Endometrial microvascular endothelial cells (primary cell): ENCODE measurements at regions not wholly inside any gene's neighbourhood (a gene's known extent, or its start where the extent isn't known, plus 50 kb on each side); places are given as distances from the start of the nearest gene placed in this dataset.
"Not testable (repeated sequence)": the region's sequence is repeated elsewhere in the genome, so short reads cannot be mapped to it uniquely, and the experiment has no call there.

Experiments
- in situ Hi-C: cut with HindIII; loops from 2 replicates; pipeline ENCODE4 v1.10.0; 2017; ENCODE audit warnings: low sequenced_read_pairs, low pct_unique_long_range_greater_than_20kb; ENCODE audit errors: inconsistent ontology term

- in situ Hi-C loops, result no loop called here
These were observed 774.1 kb downstream of the METTL4 start for GRCh38 chr18:1797235-1797634.

GRCh38 chr18:1805521-1805920, 765.8 kb downstream of the METTL4 start:
- in situ Hi-C loops, result no loop called here

- in situ Hi-C loops, result no loop called here
These were observed 764.3 kb downstream of the METTL4 start for GRCh38 chr18:1806884-1807615.

DNA sequence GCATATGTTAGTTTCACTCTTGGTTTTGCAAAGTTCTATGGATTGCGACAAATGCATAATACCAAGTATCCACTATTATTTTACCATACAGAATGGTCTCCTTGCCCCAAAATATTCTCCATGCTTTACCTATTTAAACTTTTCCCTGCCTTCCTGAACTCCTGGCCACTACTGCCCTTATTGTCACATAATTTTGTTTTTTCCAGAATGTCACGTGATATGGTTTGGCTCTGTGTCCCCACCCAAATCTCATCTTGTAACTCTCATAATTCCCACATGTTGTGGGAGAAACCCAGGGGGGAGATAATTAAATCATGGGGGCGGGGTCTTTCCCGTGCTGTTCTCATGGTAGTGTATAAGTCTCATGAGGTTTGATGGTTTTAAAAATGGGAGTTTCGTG, 760.0 kb downstream of the METTL4 start:
- in situ Hi-C loops, result no loop called here

DNA sequence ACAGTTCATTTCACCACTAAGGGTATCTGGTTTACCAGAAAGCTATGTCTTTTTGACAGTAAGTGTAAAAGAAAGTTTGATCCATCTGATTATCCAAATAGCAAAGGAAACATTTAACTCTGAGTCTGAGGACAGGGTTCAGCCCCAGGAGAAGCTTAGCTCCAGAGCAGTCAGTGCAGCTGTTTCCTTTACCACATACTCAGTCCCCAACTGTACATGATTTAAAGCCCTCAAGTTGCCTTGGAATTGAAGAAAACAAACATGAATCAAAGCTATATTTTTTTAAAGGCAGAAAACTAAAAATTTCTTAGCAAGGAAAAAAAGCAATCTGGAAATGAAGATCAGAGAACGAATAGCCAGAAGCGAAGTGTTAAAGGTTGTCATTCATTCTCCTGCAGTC, 746.0 kb downstream of the METTL4 start:
- in situ Hi-C loops, result no loop called here

GRCh38 chr18:1840878-1841277, 730.4 kb downstream of the METTL4 start:
- in situ Hi-C loops, result no loop called here

GRCh38 chr18:1846640-1847039, 724.7 kb downstream of the METTL4 start:
- in situ Hi-C loops, result no loop called here

DNA sequence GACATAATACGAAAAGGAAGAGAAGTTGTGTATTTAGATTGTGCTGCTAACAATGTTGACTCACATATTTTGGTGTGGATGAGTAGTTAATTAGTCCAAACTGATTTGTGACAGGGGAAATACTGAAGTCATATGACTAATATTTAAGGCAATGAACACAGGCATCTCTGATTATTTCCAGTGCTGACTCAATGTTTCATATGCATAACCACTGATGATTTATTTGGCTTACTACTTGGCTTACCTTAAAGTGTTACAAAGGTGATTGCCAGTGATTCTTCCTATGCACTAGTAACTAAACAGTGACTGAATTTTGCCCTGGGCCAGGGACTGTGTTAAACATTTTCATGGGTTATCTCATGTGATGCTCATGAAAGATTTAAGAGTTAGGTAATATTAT, 722.6 kb downstream of the METTL4 start:
- in situ Hi-C loops, result no loop called here

GRCh38 chr18:1849386-1849785, 721.9 kb downstream of the METTL4 start:
- in situ Hi-C loops, result no loop called here

DNA sequence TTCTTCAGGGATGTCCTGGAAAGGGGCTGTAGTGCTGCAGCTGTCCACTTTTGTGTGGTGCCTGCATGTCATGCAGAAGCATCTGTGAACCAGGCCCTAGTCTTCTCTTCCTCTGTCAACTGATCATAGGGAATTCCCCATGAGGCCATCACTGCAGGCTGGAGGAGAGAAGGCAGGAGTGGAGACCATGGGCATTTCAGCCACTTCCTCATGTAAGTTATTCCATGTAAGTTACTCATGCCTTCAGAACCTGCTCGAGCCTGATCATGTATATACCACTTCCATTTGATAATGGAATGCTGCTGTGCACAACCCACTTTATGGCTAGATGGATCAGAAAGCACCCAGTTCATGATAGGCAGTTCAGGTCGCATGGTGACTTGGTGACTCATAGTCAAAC, 714.0 kb downstream of the METTL4 start:
- in situ Hi-C loops, result not testable (repeated sequence)

- in situ Hi-C loops, result no loop called here
These were observed 709.8 kb downstream of the METTL4 start for GRCh38 chr18:1861473-1861872.

DNA sequence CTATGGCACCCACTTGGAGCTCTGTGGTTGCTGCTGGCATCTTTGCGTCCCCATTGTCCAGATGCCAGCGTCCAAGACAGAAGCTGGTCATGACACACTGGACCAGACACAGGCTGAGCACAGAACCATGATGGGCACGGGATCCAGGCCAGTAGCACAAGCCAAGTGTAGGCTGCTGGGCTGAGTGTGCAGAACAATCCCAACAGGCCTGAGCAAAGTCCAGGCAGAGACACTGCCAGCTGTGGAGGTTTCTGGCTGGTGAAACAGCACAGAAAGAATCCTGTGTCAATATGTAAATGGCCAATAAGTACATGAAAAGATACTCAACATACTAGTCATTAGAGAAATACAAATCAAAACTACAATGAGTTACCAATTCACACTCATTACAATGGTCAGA, 705.4 kb downstream of the METTL4 start:
- in situ Hi-C loops, result no loop called here

DNA sequence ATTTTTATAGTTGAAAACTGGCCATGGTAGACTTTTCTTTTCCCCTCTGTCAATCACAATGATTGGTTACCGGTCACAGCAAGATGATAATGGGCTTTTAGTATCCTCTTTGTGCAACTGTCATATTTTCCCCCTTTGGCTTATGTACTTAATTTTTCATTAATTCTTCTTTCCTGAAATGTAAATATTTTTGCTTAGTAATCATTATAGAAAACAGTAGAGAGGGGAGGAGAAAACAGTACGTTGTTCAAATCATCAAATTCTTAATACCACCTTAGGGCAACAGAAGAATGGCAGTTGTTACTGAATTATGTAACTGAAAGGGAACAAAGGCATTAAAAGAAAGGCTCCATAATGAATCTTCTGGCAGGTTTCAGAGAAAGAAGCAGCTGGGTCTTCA, 699.0 kb downstream of the METTL4 start:
- in situ Hi-C loops, result no loop called here

- in situ Hi-C loops, result no loop called here
These were observed 696.1 kb downstream of the METTL4 start for GRCh38 chr18:1875219-1875618.

DNA sequence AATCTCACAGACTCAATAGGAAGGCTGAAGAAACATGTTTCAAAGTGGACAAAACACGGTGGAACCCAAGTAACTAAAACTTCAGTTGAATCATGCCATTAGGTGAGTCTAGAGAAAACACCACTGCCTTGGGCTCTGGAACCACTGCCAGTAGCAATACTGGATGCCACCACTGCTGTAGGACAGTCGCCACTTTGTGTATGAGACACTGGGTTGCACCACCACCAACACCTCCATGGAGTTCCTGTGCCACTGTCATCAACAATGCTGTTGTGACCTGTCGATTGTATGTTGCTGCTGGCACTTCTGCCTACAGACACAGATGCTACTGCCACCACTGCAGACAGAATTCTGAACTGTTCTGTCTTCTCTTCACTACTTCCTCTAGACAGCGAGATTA, 686.7 kb downstream of the METTL4 start:
- in situ Hi-C loops, result no loop called here

DNA sequence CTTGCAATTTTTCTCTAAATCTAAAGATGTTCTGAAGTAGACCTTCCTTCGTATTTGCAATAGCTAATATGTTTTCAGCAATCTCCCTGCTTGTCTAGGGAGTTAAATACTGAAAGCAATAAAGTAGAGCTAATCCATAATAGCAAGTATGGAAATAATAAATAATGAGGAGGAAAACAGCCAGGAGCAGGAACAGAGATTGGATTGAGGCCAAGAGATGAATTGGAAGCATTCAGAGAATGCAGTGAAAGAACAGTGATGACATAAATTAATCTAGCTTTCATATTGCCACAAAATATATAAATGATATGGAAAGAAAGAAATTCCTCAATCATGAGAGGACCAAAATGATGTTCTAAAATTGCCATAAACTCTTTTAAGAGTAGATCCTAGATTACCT, 679.7 kb downstream of the METTL4 start:
- in situ Hi-C loops, result no loop called here

GRCh38 chr18:1892191-1892590, 679.1 kb downstream of the METTL4 start:
- in situ Hi-C loops, result no loop called here

DNA sequence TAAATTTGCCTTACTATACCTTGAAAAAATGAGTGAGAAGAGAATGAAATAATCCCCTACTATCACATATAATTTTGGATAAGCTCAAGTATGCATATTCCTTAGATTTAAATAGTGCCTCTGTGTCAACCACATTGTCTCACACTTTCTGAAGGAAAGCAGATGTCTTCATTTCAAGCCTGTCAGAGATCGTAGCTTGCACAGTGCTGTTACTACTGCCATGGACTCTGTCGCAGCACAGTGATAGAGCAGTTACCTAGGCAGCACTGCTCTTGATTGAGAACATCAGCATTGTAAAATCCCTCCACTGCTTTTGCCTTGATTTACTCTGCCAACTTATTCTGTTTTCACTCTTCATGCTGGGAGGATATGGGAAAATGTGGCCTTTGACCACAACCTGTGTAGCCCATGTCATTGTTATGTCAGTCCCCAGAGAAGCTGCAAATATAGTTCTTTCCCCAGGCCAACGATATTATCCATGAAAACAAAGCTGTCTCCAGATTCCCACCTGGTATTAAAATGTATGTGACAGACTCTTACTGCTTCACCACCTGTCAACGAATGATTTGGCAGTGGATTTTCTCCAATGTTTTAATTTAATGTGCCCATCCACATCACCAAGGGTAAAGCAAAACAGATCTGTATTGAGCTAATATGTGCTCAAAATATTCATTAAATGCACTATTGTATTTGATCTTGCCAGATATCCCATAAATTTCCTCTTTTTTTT, 675.7 kb downstream of the METTL4 start:
- in situ Hi-C loops, result no loop called here

DNA sequence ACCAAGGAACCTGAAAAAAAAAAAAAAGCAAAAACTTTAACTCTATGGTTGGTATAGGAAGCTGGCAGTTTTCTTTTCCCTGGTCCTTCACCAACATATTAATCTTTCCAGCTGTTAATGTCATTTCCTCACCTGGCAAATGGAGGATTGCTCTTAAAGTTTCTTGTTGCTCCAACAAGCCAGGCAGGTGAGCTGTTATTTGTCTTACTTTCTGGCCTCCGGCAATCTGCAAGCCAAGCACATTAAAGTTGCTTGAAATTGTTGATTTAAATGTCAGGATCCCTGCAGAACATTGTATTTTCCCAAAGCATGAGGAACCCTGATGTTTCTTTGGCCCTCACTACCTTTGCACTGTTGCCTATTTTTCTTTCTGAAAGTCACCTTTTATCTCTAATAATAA, 664.9 kb downstream of the METTL4 start:
- in situ Hi-C loops, result no loop called here

DNA sequence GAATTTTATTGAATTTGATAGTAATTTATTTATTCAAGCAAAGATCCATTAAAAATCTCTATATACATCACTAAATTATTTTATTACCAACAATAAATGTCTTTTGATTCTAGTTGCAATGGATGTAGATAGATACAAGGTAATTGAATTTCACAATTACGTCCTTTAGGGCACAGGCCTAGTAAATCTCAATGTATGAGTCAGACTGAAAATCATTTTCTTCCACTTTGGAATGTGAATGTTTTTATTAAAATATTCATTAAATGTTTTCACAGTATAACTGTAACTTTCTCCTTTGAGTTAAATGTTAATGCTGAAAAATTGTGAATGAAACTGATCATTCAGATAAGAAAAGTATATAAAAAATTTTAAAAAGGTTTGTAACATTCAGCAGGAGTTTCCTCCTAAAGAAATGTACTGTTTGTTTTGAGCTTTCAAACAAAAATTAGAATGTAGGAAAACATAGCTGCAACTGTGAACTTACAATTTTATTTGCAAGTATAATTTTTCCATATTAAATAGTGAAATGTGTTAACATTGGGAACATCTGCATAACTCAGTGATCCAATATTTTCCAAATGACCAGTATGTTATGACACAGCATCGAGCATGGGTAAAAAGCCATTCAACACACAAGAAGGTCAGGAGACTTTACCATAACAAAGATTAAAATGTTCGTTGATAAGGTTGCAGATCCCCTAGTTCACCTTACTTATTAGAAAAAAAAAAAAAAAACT, 663.7 kb downstream of the METTL4 start:
- in situ Hi-C loops, result no loop called here
